ENCODE measurements at regions not wholly inside any gene's neighbourhood (a gene's known extent, or its start where the extent isn't known, plus 50 kb on each side); places are given as distances from the start of the nearest gene placed in this dataset.
A peak's percentile ranks its signal among the peaks of the same experiment; 100 is the strongest.

DNA sequence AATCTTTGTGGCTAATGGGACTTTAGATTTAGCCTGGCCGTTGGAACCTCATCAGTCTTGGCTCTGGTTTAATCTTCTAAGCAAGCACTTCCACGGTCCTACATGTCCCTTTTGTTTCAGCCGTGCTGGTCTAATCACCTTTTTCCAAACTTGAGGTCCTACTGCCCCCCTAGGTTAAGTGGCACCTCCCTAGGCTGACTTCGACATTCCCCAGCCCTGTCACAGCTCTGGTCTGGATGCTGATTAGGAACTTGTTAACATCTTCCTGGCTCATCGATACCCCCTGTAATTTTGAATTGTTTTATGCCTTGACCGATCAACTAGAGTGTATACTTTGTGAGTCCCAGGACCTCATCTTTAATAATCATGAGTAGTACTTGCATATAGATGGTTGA is 56.6 kb downstream of the OTOR start:
- Histone ChIP-seq H3K4me3 (ENCODE audit: low read depth, low read length, poor library complexity, severe bottlenecking) (no peak overlapping the region), H3K9me3 (ENCODE audit: low read depth, low read length, poor library complexity, severe bottlenecking) (no peaks in the 10 kb centered on the region), H3K4me1 (ENCODE audit: insufficient read depth, low read length, poor library complexity, severe bottlenecking) (peaks cover 28% of the 10 kb centered on the region), H3K36me3 (ENCODE audit: insufficient read depth, low read length, poor library complexity, severe bottlenecking) (no peaks in the 10 kb centered on the region), H3K27ac (ENCODE audit: low read depth, low read length, poor library complexity, severe bottlenecking) (peak overlapping the region; percentile 14), H3K27me3 (replicated peaks; ENCODE audit: insufficient read depth, low read depth, low read length, poor library complexity) (no peaks in the 10 kb centered on the region)
- ChIA-PET CTCF (interaction anchor here (1.4 to 2.7 kb wide), 4 partner anchors 17 to 638 kb away, joined by 5 to 34 read pairs (median 10); no protein-coding TSS in a partner anchor), POLR2A (ENCODE audit: low non-redundant PET) (no interaction called here)
- intact Hi-C loops (cut with micrococcal nuclease; ENCODE audit: unreplicated experiment): loop anchor here (1.0 to 10.0 kb wide), 8 partner anchors 364 to 1193 kb away; partner anchors contain the start of gene BFSP1
- no TSS peak for BruUV-seq (replicated peaks)
- no peak for DNase-seq (ENCODE audit: low spot score)
- TF ChIP-seq EZH2 (IDR thresholded peaks at IDR 0.05; ENCODE audit: borderline replicate concordance, low read depth, low read length, poor library complexity, severe bottlenecking): no peak

DNA sequence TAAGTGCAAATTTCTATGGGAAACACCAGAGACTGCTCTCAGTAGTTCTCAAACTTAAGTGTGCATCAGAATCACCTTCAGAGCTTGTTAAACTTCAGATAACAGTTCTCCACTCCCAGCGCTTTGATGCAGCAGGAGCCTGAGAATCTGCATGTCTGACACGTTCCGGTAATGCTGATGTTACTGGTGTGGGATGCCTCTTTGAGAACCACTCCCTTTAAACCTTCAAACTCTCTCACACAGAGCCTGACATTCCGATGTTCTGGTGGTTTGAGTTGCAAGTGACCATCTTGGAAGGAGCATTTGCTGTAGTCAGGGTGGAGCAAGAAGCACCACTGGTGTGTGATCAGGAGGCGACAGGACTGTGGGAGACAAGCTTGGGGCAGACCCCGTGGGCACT is 57.9 kb downstream of the OTOR start:
- Histone ChIP-seq H3K9me3 (ENCODE audit: low read depth, low read length, poor library complexity, severe bottlenecking) (no peaks in the 10 kb centered on the region), H3K27ac (ENCODE audit: low read depth, low read length, poor library complexity, severe bottlenecking) (peak overlapping the region; percentile 18), H3K4me1 (ENCODE audit: insufficient read depth, low read length, poor library complexity, severe bottlenecking) (peaks cover 28% of the 10 kb centered on the region), H3K4me3 (ENCODE audit: low read depth, low read length, poor library complexity, severe bottlenecking) (no peak overlapping the region), H3K27me3 (replicated peaks; ENCODE audit: insufficient read depth, low read depth, low read length, poor library complexity) (no peaks in the 10 kb centered on the region), H3K36me3 (ENCODE audit: insufficient read depth, low read length, poor library complexity, severe bottlenecking) (no peaks in the 10 kb centered on the region)
- CTCF ChIA-PET: interaction anchor here (2.7 kb wide), 1 partner anchor 625 kb away, joined by 34 read pairs; no protein-coding TSS in a partner anchor
- intact Hi-C loops (cut with micrococcal nuclease; ENCODE audit: unreplicated experiment): loop anchor here (10.0 kb wide), 1 partner anchor 479 kb away; no protein-coding TSS in a partner anchor
- BruUV-seq (replicated peaks): no TSS peak
- POLR2A ChIA-PET (ENCODE audit: low non-redundant PET): interaction anchor here (1.2 kb wide), 1 partner anchor 375 kb away, joined by 4 read pairs; no protein-coding TSS in a partner anchor
- no peak for DNase-seq (ENCODE audit: low spot score)
- no peak for TF ChIP-seq EZH2 (IDR thresholded peaks at IDR 0.05; ENCODE audit: borderline replicate concordance, low read depth, low read length, poor library complexity, severe bottlenecking)
- TF ChIP-seq, protein P1, sequence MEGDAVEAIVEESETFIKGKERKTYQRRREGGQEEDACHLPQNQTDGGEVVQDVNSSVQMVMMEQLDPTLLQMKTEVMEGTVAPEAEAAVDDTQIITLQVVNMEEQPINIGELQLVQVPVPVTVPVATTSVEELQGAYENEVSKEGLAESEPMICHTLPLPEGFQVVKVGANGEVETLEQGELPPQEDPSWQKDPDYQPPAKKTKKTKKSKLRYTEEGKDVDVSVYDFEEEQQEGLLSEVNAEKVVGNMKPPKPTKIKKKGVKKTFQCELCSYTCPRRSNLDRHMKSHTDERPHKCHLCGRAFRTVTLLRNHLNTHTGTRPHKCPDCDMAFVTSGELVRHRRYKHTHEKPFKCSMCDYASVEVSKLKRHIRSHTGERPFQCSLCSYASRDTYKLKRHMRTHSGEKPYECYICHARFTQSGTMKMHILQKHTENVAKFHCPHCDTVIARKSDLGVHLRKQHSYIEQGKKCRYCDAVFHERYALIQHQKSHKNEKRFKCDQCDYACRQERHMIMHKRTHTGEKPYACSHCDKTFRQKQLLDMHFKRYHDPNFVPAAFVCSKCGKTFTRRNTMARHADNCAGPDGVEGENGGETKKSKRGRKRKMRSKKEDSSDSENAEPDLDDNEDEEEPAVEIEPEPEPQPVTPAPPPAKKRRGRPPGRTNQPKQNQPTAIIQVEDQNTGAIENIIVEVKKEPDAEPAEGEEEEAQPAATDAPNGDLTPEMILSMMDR (conservative IDR thresholded peaks at IDR 0.05; ENCODE audit: low read depth, low read length): no peak

DNA sequence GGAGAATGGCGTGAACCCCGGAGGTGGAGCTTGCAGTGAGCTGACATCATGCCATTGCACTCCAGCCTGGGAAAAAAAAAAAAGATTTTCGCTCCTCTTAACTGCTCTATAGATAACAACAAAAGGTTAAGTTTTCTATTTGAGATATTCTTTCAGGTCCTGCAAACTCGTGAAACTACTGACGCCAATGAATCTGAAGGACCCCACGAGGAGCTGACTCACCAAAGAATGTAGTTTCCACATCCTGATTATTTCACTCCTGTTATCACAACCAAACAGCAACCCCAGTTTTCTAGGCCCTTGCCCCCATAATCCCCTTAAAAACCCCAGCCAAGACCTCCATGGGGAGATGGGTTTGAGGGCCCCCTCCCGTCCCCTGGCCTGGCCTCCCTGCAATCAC is 58.7 kb downstream of the OTOR start:
- DNase-seq (ENCODE audit: low spot score): no peak
- TF ChIP-seq EZH2 (IDR thresholded peaks at IDR 0.05; ENCODE audit: borderline replicate concordance, low read depth, low read length, poor library complexity, severe bottlenecking): no peak
- TF ChIP-seq, protein P1 (conservative IDR thresholded peaks at IDR 0.05; ENCODE audit: low read depth, low read length): no peak
- no TSS peak for BruUV-seq (replicated peaks)
- Histone ChIP-seq H3K27ac (ENCODE audit: low read depth, low read length, poor library complexity, severe bottlenecking) (no peak overlapping the region), H3K36me3 (ENCODE audit: insufficient read depth, low read length, poor library complexity, severe bottlenecking) (no peaks in the 10 kb centered on the region), H3K27me3 (replicated peaks; ENCODE audit: insufficient read depth, low read depth, low read length, poor library complexity) (no peaks in the 10 kb centered on the region), H3K9me3 (ENCODE audit: low read depth, low read length, poor library complexity, severe bottlenecking) (no peaks in the 10 kb centered on the region), H3K4me1 (ENCODE audit: insufficient read depth, low read length, poor library complexity, severe bottlenecking) (peaks cover 28% of the 10 kb centered on the region), H3K4me3 (ENCODE audit: low read depth, low read length, poor library complexity, severe bottlenecking) (no peak overlapping the region)
- POLR2A ChIA-PET (ENCODE audit: low non-redundant PET): interaction anchor here (1.2 kb wide), 1 partner anchor 374 kb away, joined by 4 read pairs; no protein-coding TSS in a partner anchor
- intact Hi-C loops (cut with micrococcal nuclease; ENCODE audit: unreplicated experiment): loop anchor here (10.0 kb wide), 1 partner anchor 478 kb away; no protein-coding TSS in a partner anchor
- CTCF ChIA-PET: no interaction called here

DNA sequence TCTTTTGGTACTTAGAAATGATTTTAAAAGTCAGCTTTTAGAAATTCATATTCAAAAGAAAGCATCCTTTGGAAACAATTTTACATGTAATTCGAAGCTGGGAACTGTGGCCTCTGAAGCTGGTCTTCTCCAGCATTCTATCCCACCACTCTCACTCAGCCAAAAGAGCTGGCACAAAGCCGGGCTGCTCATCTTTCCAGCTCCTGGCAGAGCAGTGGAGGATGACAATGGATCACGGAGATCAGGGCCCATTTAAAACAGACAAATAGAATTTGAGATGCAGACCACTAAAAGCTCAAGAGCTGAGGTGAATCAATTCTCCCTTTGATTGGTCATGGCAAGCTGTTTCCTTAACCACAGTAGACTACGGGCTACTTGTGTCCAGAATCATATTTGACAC is 60.6 kb downstream of the OTOR start:
- peaks cover 22% of the 10 kb centered on the region for H3K4me1 ChIP-seq (ENCODE audit: insufficient read depth, low read length, poor library complexity, severe bottlenecking)
- intact Hi-C loops (cut with micrococcal nuclease; ENCODE audit: unreplicated experiment): loop anchor here (10.0 kb wide), 1 partner anchor 476 kb away; no protein-coding TSS in a partner anchor
- no TSS peak for BruUV-seq (replicated peaks)
- H3K9me3 ChIP-seq (ENCODE audit: low read depth, low read length, poor library complexity, severe bottlenecking): no peaks in the 10 kb centered on the region
- TF ChIP-seq, protein P1 (conservative IDR thresholded peaks at IDR 0.05; ENCODE audit: low read depth, low read length): no peak
- no peak for TF ChIP-seq EZH2 (IDR thresholded peaks at IDR 0.05; ENCODE audit: borderline replicate concordance, low read depth, low read length, poor library complexity, severe bottlenecking)
- no peaks in the 10 kb centered on the region for H3K36me3 ChIP-seq (ENCODE audit: insufficient read depth, low read length, poor library complexity, severe bottlenecking)
- no peak overlapping the region for H3K27ac ChIP-seq (ENCODE audit: low read depth, low read length, poor library complexity, severe bottlenecking)
- DNase-seq (ENCODE audit: low spot score): no peak
- no peak overlapping the region for H3K4me3 ChIP-seq (ENCODE audit: low read depth, low read length, poor library complexity, severe bottlenecking)
- ChIA-PET POLR2A (ENCODE audit: low non-redundant PET) (no interaction called here), CTCF (no interaction called here)
- H3K27me3 ChIP-seq (replicated peaks; ENCODE audit: insufficient read depth, low read depth, low read length, poor library complexity): no peaks in the 10 kb centered on the region
